Epithelial cell of esophagus (primary cell): ENCODE measurements at regions not wholly inside any gene's neighbourhood (a gene's known extent, or its start where the extent isn't known, plus 50 kb on each side); places are given as distances from the start of the nearest gene placed in this dataset.

ENCODE experiments used
- DNase-seq: peaks from one replicate; pipeline ENCODE4 v3.0.0; 2010; ENCODE audit warnings: low read depth
- H3K4me3 ChIP-seq: 2 replicates; pipeline ENCODE4 v1.5.1; 2011; ENCODE audit warnings: mild to moderate bottlenecking, low read length, control low read depth
- TF ChIP-seq, protein P1 (sequence below): IDR thresholded peaks from 2 replicates; pipeline ENCODE4 v1.5.1; 2011; ENCODE audit warnings: low read depth, mild to moderate bottlenecking, low read length, control low read depth, inconsistent platforms; ENCODE audit not compliant: insufficient read depth; ENCODE audit errors: missing control alignments

GRCh38 chr2:375956-376307 lies 88.0 kb upstream of the ALKAL2 start:
- H3K4me3 ChIP-seq, result no peak overlapping the region
- DNase-seq, result no peak
- TF ChIP-seq, protein P1, sequence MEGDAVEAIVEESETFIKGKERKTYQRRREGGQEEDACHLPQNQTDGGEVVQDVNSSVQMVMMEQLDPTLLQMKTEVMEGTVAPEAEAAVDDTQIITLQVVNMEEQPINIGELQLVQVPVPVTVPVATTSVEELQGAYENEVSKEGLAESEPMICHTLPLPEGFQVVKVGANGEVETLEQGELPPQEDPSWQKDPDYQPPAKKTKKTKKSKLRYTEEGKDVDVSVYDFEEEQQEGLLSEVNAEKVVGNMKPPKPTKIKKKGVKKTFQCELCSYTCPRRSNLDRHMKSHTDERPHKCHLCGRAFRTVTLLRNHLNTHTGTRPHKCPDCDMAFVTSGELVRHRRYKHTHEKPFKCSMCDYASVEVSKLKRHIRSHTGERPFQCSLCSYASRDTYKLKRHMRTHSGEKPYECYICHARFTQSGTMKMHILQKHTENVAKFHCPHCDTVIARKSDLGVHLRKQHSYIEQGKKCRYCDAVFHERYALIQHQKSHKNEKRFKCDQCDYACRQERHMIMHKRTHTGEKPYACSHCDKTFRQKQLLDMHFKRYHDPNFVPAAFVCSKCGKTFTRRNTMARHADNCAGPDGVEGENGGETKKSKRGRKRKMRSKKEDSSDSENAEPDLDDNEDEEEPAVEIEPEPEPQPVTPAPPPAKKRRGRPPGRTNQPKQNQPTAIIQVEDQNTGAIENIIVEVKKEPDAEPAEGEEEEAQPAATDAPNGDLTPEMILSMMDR, result no peak

DNA sequence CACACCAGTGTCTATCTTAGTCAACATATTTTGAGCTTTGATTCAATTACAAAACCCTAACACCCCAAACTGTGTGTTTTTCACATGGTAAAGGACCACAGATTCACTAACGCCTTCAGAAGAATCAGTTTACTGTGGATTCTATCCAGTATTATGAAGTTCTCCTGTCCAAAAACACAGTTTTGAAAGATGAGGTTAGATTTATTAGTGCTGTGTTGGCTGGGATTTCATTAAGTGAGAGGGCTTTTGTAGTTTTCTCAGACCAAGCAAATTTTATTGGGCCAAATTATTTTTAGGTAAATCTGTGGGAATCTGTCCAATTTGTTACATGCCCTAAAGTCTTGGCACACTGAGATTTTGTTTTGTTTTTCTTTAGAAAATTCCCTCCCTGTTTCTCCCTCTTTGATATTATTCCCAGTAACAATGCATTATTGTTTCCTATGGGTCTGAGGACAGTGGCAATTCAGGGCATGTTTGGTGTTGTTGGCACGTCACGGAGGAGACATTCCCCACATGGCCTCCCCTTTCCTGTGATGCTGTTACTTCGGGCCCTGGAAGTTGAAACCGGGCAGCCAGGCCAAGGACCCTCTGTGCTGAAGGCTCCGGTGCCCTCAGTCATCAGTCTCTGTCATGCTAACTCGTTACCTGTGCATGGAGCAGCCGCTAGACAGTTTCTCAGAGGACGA lies 87.5 kb upstream of the ALKAL2 start:
- no peak overlapping the region for H3K4me3 ChIP-seq
- DNase-seq, result no peak
- TF ChIP-seq, protein P1, result no peak

GRCh38 chr2:368386-368785 lies 80.5 kb upstream of the ALKAL2 start:
- TF ChIP-seq, protein P1, result no peak
- DNase-seq, result no peak

DNA sequence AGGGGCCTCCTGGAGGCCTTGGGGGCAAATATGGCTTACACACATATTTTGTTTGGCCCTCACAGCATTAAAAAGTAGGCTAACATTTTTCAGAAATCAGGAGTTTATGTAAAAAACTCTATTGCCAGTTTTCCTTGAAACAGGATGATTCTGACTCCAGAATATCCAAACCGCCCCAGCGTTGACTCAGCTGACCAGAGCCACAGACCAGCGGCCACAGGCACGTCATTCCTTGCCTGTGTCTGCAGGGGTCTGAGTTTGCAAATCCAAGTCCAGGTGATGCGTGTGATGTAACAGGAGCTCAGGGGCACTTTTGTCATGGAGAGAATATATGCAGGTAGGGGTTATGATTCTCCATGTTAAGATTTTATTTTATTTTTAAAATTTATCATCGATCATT lies 79.4 kb upstream of the ALKAL2 start:
- no peak overlapping the region for H3K4me3 ChIP-seq
- DNase-seq, result no peak
- TF ChIP-seq, protein P1, result no peak

More at GRCh38 chr2:368386-368785, 80.5 kb upstream of the ALKAL2 start:
- no peak overlapping the region for H3K4me3 ChIP-seq

DNA sequence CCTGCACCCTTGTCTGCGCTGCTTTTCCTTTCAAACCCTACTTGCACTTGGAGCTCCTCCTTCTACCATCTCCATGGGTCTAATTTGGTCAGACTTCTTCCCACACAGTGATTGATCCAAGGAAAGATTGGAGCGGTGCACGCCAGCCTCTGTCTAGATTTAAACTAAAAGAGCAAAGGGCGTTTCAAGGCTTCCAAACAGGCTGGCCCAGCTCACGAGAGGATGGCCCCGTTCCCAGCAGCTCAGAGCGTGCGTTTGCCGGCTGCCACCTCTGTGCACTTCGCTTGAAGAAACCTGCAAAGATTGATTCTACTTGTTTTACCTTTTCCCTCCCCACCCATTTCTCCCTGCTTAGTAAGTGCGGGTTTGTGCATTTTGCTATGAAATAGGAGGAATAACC lies 78.8 kb upstream of the ALKAL2 start:
- DNase-seq, result no peak
- no peak overlapping the region for H3K4me3 ChIP-seq

DNA sequence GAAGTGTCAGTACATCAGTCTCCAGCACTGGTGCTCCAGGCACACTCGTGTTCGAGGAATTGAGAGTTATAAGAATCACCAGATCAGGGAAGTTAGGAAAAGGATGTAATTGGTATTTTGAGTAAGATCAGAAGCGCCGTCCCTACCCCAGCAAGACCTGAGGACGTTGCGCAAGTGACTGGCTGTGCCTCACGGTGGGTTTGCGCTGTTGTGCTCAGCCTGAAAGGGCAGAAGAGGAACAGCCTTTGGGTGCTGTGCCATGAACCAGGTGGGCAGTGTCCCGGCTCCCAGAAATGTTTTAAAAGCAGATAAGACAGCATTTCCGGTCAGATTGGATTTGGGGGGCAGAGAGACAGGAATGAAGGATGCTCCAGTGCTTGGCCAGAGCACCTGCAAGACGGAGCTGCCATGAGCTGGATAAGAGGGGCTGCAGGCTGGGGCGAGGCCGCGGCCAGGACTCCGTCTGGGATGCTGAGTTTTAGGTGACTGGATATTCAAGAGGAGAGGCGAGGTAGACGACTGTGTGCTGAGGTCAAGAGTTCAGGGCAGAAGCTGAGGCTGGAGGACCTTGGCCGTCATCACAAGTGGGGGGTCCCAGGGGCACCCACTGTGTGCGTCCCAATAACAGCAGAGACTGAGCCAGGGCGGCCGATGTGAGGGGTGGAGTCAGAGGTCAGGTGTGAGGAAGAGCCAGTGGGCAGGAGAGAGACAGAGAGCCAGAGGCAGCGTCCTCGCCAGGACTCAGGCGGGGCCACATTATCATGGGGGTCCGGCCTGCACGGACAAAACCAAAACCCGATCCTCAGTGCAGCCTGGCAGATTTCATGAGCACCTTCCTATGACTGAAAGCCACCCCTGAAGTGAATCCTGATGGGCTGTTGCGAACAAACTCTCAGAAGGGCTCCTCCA lies 77.7 kb upstream of the ALKAL2 start:
- DNase-seq, result no peak
- TF ChIP-seq, protein P1, result no peak
- H3K4me3 ChIP-seq, result no peak overlapping the region

More for the DNA sequence above, 78.8 kb upstream of the ALKAL2 start:
- TF ChIP-seq, protein P1, result no peak
